GDM1 (cell line): ENCODE measurements at regions not wholly inside any gene's neighbourhood (a gene's known extent, or its start where the extent isn't known, plus 50 kb on each side); places are given as distances from the start of the nearest gene placed in this dataset.
"Not testable (repeated sequence)": the region's sequence is repeated elsewhere in the genome, so short reads cannot be mapped to it uniquely, and the experiment has no call there.

ENCODE experiments used
- DNase-seq: peaks from one replicate; lab custom pipeline; 2025; lab: John Stamatoyannopoulos, UW

DNA sequence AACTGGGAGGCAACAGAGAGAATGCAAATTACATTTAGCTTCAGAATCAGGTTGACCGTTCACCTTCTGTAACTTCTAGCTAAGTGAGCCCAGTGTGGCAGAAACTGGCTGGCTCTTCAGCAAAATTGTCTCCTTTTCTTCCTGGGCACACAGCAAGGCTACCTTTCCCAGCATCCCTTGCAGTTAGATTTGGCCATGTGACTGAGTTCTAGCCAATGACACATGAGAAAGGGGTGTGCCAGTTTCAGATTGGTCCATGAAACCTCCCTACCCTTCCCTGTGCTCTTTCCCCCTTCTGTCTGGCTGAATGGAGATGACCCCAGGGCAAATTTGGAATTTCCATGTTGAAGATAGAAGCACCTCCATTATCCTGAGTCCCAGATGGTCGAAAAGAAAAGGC is 72.5 kb upstream of the SMIM23 start:
- DNase-seq, result no peak

- no peak for DNase-seq
These were observed 71.4 kb upstream of the SMIM23 start for GRCh38 chr5:171714261-171714660.

GRCh38 chr5:171714851-171715250 is 70.8 kb upstream of the SMIM23 start:
- no peak for DNase-seq

- DNase-seq, result no peak
These were observed 70.1 kb upstream of the SMIM23 start for GRCh38 chr5:171715551-171715950.

DNA sequence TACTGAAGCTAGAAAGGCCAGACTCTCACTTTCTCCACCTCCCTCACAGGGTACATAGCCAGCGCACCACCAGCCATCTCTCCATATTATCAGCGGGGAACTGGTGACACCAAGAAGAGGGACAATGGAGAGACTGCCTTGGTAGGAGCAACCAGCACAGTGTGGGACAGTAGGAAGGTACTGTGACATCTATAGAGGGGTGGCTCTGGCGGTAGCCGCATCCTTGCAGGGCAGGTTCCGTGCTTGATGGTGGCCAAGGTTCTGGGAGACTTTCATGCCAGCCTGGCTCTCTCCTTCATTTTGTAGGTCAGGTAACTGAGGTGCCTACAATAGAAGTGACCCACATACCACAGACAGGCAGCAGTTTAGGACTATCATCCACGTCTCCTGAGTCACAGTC is 65.5 kb upstream of the SMIM23 start:
- no peak for DNase-seq

DNA sequence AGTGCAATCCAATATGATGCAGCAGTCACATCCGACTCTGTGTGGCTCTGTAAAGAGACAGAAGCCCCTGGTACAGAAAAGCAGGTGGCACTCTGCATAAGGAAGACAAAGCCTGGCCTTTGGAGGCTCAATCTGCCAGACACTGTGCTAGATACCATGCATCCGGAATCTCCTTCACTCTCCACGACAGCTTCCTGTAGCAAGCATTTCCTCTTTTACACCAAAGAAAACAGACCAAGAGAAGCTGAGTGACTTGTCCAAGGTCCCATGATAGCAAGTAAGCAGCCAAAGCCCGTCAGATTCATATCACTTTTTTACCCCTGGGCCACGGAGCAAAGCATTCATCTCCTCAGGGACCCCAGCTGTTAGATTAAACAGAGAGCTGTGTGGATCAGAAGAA is 64.2 kb upstream of the SMIM23 start:
- peak; percentile 81 for DNase-seq

DNA sequence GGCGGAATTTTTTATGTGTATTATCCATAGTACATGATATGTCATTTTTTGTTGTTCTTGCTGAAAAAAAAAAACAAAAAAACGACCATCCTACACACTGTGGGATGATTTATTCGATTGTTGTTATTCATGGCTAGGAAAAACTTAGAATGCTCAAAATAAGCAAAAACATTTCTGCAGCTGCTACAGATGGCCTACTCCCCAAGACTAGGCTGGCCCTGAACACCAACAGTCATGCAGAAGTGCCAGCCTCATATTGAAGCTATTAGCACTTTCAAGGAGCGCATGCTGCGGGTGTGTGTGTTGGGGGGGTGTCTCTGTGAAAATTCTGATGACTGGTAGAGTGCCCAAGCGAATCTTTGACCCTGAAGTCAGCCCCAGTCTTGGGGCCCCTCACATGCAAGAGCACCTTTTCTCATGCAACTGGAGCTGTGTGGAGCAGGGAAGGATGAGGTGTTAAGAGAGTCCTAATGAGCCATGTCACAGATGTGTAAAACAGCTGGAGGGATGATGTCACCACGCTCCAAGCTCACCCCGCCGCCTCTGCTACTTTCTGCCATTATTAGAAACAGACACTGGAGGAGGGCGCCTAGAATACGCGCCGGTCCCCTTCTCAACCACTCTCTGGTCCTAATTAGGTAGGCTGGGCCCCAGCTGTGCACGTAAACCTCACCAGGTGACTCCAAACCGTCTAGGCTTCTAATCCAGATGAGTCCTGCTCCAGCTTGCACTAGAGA is 61.0 kb upstream of the SMIM23 start:
- no peak for DNase-seq

- DNase-seq, result no peak
These were observed 60.4 kb upstream of the SMIM23 start for GRCh38 chr5:171725205-171725601.

DNA sequence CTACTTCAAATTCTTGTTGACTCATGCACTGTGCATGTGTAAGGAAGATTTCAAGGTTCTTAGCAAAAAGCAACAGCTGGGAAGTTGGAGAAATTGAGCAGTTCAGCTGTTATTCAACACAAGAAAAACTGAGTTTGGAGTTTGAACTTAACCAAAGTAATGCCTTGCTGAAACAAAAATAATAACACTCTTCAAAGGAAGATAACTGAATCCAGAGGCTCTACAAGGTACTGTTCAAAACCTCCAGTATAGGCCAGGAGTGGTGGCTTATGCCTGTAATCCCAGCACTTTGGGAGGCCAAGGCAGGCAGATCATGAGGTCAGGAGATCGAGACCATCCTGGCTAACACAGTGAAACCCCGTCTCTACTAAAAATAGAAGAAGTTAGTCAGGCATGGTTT is 58.8 kb upstream of the SMIM23 start:
- DNase-seq, result not testable (repeated sequence)

- no peak for DNase-seq
These were observed 56.9 kb upstream of the SMIM23 start for GRCh38 chr5:171728686-171729085.
